Epithelial cell of prostate (primary cell): ENCODE measurements at regions not wholly inside any gene's neighbourhood (a gene's known extent, or its start where the extent isn't known, plus 50 kb on each side); places are given as distances from the start of the nearest gene placed in this dataset.

ENCODE experiments used
- DNase-seq: peaks from one replicate; pipeline ENCODE4 v3.0.0-alpha.2; 2011; ENCODE audit warnings: low read depth, low spot score
- H3K27ac ChIP-seq: fragments of 450-650 bp; 2 replicates; pipeline ENCODE4 v1.5.1; 2017; ENCODE audit warnings: mild to moderate bottlenecking

DNA sequence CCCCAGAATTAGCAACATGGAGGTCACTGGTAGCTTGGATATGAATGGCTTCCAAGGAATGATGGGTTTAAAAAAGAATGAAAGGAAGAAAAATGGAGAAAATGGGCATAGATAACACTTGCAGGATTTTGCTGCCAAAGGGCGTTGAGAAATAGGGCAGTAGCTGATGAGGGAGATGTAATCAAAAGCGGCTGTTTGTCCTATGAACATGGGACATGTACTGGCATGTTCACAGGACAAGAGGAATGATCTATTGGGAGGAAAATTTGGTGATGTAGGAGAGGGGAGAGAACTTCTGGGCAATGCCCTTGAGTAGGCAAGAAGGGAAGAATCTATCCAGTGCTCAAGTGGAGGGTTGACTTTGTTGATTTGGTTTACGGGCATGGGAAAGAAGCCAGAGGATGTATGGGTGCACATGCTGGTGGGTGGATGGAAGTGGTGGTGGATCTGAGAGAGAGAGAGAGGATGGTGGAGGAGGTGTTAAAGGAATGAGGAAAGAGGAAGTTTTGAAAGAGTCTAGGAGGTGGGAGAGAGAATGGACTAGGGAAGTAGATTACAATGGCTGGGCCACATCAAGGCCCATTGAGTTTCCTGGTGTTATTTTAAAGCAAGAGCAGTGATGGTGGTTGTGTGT is 115.1 kb upstream of the MVB12B start:
- no peak overlapping the region for H3K27ac ChIP-seq
- DNase-seq = no peak

DNA sequence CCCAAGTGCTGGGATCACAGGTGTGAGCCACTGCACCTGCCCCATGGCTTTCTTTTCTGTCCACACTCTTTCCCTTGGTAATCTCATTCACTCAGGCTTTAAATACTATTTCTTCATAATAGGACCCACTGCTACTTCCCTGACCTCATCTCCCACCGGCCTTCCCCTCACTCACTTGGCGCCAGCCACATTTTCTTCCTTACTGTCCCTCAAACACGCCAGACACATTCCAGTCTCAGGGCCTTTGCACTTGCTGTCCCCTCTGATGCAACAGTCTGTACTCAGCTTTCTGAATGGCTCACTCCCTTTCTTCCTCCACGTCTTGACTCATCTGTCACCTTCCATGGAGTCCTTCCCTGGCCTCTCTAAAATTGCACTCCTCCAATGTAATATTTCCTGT is 111.1 kb upstream of the MVB12B start:
- DNase-seq = no peak
- no peak overlapping the region for H3K27ac ChIP-seq

DNA sequence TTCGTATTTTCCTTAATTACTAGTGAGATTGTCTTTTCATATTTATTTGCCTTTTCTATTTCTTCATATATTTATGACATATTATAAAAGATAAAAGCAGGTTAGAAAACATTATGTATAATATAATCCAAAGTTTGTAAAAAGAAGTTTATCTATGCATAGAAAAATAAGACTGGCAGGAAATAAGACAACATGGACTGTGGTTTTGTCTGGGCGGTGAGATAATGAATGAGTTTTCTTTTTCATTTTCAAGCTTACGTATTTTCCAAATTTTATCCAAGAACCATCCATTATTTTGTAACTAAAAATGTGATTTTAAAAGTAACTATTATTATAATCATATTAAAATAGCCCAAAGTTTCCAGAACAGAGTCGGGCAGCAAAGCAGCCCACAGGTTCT is 109.8 kb upstream of the MVB12B start:
- DNase-seq = no peak
- H3K27ac ChIP-seq = no peak overlapping the region

DNA sequence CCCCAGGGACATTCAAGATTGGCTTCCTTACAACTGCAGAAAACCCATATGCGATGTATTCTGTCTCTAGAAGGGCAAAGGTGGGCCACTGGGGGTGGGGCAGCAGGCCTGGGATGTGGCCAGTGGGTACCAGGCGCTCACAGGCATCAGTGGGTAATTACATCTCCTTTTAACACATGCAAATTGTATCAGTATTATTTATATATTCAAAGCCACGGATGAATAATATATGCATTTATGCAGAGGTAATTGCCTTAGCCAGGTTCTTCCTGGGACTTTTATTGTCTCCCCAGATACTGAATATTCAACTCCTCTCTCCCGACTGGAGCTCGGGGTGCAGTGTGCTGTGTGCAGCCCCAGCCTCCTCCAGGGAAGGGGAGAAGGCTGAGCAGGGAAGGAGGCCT is 109.4 kb upstream of the MVB12B start:
- no peak for DNase-seq
- no peak overlapping the region for H3K27ac ChIP-seq

DNA sequence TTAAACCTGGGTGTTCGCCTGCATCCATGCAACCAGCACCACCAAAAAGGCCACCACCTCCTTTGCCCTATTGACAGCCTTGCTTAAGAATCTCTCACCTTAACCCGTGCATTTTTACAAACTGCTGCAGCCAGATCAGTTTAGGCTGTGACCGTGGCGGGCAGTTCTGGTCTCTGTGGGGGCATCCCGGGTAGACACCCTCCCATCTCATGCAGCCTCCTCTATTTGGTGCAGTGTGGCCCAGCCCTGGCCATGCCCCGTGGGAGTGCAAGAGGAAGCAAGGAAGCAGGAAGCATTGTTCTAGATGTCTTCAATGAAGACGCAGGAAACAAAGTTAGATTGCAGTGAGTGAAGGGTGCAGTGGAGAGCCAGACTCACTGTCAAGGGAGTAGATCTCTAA is 108.8 kb upstream of the MVB12B start:
- H3K27ac ChIP-seq = no peak overlapping the region
- DNase-seq = no peak

DNA sequence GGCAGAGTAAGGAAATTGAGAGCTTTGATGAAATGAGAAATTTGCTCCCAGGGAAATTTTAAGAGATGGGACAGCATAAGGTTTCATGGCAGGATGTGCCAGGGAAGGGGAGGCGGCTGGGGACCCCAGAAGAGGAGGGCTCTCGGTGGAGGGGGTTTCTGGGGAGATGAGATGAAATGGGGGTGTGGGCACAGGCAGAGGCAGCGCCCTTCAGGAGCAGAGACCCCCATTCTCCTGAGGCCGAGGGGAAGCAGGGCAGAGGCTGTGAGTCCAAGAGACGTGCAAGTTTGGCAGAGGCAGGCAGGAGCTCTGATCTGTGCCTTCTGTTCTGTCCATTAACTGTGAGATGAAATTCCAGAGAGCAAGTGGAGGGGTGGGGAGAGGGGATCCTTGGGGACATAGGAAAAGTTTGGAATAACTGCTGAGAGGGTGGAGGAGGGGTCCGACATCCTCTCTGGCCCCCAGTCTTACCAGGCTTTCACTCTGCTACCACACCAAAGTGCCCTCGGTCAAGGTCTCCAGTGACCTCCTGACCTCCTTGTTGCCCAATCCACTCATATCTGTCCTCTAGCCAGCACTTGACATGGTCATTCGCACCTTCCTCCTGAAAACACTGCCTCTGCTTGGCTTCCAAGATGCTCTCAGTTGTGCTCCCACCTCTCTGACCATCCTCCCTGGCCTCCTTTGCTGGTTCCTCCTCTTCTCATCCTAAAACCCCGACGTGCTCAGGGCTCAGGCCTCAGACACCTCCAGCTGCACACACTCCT is 108.1 kb upstream of the MVB12B start:
- DNase-seq = no peak
- H3K27ac ChIP-seq = no peak overlapping the region

DNA sequence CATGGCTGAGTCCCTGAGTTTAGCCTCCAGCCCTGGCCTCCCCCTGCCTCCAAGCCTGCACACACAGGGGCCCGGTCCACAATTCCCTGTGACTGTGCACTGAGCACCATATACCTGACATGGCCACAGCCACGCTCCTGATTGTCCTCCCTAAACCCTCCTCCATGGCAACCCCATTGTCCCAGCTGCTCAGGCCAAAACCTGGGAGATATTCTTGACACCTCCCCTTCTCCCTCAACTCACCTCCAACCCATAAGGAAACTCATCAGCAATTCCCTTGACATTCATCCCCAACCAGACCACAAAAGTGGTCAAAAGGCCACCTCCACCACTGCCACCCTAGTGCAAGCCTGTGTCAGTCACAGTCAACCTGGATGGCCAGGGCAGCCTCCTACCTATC is 107.5 kb upstream of the MVB12B start:
- DNase-seq = no peak
- no peak overlapping the region for H3K27ac ChIP-seq

DNA sequence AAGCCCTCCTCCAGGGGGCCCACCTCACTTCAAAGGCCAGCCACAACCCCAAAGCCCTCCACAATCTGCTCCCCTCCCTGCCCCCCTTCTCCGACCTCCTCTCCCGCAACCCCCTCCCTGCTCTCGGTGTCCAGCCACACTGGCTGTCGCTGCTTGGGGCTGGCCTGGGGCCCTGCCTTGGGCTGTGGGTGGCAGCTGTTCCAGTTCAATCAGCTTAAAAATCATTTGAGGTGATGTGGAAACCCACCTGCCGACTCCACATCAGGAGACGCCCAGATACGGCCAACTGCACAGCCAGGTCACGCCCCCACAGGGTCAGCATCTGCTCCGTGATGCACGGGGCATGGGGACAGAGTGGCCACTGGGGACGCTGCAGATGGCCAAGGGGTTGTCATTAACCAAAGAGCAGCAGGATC is 107.0 kb upstream of the MVB12B start:
- no peak for DNase-seq

DNA sequence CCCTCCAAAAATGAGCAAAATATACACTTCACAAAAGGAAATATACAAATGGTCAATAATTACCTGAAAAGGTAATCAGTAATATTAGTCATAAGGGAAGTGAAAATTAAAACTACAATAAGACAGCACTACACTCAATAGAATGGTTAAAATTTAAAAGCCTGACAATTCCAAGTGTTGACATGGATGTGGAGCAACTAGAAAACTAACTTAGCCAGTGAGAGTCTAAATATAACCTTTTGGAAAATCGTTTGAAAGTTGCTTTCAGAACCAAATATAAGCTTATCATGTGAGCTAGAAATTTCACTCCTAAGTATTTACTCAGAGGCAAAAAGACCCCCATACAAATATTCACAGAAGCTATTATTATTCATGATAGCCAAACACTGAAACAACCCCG is 105.1 kb upstream of the MVB12B start:
- no peak overlapping the region for H3K27ac ChIP-seq
- no peak for DNase-seq

More for the DNA sequence above, 107.0 kb upstream of the MVB12B start:
- H3K27ac ChIP-seq = no peak overlapping the region

DNA sequence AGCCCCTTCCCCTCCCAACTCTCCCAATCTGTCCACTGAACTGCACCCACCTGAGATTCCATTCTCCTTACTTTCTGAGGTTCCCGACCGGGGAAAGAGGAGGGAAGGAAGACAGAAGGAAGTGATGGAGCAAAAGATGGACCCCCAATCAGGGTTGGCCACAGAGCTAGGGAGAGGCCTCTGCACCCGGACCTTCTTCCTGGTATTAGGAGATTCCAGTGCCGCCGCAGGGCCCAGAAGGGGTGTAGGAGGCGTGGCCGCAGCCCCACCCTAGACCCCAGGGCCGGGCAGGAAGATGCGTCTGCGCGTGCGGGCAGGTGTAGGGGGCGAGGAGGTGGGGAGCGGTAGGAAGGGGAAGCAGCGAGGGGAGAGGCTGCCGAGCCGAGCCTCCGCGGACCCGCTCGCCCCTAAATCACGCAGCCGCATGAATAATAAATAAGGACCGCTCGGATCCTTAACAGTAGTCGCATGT is 104.2 kb upstream of the MVB12B start:
- no peak overlapping the region for H3K27ac ChIP-seq
- DNase-seq = no peak

DNA sequence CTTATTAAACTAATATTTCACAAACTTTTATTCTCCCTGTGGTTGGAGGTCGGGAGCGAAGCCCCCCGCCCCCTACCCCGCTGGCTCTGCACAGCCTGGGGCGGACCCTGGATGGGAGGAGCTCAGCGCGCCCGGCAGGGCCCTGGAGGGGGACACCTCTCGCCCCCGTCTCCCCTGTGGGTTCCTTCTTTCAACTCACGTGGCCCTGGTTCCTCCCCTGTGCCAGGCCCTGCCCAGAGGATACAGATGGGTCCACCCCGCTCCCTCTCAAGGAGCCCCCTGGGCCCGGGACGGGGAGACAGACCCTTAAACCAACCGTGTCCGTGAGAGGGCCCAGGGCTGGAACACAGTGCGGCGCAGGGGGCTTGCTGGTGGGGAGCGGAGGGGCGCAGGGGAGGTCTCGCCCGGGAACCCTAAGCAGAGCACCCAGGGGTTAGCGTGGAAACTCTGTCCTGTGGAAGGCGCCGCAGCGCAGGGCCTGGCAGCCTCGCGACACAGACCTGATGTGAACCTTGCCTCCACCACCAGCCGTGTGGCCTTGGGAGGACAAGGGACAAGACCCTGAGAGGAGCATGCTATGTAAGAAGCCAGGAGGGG is 103.7 kb upstream of the MVB12B start:
- DNase-seq = no peak
- H3K27ac ChIP-seq = no peak overlapping the region

DNA sequence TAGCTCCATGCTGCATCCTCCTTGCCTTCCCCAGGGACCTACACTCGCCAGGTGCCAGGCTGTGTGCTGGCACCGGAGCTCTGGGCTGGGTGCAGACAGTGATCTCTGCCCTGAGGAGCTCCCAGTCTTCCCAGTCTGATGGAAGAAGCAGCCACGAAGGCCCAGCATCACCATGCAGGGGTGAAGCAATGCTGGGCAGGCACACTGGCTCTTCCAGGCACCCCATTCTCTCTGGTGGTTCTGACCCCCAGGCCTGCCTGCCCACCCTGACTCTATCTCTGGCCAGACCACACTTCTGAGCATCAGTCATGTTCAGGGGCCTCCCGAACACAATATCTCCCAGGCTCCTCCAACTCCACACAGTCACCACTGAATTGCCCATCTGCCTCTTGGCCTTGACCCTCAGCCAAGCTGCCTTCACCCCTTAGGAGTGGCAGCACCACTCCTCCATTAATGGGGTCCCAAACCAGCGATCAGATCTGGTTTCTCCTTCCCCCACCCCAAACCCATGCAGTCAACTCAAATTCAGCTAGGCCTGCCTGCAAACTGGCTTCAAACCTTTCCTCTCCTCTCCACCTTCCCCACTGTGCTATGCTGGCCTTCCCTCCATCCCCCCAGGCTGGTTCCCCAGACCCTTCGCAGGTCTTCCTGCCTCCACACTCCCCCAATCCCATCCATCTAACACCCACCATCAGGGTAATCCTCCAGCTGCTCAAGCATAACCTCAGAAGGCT is 102.7 kb upstream of the MVB12B start:
- no peak overlapping the region for H3K27ac ChIP-seq
- no peak for DNase-seq

DNA sequence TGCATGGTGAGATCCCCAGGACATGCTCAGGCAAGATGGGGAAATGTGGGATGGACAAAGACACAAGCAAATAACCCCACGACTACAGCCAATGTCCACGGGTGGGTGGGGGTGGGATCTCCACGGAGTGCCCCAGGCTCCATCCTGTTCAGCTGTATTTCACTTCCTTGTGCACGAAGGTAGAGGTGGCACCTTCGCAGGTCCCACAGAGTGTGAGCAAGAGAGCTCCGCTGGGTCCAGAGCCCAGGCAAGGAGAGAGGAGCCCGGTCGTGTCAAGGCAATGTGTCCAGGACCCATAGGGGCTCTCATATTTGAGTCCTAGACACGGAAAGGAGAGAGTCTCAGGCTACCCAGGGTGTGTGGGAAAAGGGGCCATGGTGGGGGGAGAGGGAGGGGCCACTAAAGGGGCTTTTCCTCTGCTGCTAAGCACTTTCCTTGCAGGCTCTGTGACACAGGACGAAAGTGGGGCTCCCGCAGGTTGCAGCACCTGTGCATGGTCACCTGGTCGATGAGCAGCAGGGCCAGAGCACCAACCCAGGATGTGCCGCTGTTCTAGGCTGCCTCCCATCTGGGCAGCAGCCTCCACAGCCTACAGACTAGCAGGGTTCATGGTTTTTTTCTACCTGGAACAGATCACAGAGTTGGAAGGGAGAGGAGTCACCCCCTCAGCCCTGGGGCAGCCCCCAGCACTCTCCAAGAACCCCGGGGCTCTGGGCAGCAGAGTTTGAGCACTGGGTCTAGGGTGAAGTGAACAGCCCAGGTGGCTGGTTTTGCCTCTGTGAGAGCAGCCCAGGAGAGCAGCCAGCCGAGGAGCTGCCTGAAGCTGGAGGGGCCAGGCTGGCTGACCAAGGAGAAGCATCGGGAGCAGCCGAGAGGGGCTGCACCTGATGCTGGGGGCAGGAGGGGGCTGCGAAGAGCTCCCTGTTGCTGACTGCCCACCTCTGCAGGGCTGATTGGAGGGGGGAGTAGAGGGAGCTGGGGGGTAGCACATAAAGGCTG is 100.7 kb upstream of the MVB12B start:
- DNase-seq = no peak
- no peak overlapping the region for H3K27ac ChIP-seq

DNA sequence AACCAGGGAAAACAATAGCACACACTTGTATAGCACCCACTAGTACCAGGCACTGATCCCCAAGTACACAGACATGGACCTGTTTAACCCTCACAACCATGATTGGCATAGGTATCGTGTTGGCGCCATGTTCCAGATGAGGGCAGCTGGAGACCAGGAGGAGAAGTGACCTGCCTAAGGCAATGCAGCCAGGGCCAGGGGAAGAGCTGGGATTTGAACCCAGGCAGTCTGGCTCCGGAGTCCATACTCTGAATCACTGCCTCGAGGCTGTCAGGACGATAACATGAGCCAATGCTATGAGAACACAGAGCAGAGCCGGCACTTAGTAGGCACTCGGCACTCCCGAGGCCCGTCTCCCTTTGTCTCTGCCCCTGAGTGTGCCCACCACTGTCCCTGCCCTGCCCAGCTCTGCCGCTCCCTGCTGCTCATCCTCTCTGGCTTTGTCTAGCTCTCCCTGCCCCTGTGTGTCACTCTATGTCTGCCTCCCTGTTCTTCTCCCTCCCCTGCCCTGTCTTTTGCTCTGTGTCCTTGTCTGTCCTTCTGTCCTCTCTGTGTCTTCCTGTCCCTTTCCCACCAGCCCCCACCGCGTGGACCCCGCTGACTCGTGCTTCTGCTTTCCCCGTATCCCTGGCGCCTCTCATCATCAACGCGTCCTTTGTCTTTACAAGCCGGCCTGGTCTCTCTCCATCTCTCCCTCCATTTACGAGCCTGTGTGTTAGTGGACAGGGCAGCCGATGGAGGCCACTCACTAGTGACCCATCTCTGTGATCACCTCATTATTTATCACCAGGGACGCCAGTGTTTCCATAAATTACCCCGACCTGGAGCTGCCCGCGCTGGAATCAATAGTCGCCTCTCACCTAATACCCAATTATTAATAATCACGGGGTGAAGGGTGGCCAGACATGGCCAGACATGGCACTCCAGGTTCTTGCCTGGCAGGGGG is 99.4 kb upstream of the MVB12B start:
- no peak for DNase-seq
- no peak overlapping the region for H3K27ac ChIP-seq

DNA sequence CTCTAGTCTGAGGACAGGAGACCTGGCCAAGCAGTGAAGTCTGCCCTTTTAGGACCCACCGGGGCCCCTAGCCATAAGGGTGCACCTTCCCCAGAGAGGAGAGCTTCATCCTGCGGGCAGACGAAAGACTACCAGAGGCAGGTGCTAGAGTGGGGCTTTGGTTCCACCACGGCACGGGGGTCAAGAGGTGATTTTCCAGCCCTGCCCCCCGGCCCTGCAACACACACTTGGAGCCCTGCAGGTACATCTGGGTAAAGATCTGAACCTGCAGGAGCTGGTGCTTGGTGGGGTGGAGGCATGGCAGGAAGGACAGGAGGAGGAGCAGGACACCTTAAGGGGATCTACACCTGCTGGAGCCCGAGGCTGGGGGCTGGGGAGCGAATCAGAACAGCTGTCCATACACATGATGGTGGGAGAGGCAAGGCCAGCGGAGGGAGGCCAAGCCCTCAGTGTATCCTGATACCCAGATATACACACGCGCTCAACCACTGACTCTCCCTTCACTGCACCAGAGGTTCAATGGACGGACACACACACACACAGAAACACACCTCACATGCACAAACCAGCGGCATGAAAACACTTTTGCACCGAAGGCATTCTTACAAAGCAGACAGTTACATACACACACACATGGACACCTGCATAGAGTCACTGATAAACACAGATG is 98.4 kb upstream of the MVB12B start:
- DNase-seq = no peak
- H3K27ac ChIP-seq = no peak overlapping the region

DNA sequence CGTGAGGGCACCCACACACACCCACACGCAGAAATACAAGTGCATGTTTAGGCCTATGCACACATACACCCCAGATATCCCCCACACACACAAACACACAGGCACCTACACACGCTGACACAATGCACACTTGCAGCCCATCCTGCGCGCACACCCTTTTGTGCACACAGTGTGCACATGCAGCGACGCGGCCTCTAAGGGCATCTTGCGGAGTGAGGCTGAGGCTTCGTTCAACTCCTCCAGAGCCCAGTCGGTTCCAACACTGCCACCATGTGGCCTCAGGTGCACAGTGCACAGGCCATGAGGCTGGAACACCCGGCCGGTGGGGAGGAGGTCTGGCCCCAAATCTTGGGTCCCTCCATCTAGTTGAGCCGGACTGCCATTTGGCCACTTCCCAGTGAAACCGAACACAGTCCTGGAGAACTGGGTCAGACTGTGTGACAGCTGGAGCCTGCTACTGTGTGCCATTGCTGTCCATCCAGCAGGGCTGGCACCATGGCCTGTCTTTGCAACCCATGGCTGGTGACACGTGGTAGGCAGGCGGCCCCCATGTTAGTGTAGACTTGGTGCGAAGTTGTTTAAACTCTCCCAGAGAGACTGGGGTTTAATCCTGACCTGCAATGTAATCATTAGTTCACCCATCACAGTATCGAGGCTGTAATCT is 97.7 kb upstream of the MVB12B start:
- H3K27ac ChIP-seq = no peak overlapping the region
- no peak for DNase-seq

DNA sequence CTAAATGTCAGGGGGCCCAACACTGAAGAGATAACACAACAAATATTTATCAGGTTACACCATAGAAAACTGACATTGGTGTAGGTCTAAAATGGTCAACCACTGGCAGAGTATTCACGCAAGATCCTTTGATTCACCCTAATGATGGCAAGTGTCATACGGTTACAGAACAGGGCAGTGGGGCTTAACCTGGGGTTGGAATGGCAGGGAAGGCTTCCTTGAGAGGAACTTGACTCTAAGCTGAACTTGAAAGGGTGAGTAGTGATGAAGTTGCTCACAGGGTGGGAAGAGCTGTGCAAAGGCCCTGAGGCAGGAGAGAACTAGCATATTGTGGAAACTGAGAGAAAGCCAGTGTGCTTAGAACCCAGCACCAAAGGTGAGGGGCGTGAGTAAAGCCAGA is 97.1 kb upstream of the MVB12B start:
- no peak overlapping the region for H3K27ac ChIP-seq
- no peak for DNase-seq

DNA sequence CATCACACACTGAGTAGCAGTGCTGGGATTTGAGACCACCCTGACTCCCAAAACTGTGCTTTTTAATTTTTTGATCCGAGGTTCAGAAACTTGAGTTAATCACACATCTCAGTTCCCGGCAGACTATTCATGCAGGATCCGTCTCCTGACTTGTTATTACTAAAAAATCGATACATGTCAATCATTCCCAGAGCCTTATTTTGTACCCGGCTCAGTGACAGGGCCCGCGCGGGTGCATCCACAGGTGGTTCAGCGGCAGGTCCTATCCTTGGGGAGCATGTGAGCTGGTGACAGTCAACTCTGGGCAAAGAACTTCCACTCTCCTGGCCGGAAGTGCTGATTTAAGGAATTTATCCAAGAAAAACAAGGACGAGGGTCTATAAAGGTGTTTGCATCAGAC is 95.9 kb upstream of the MVB12B start:
- H3K27ac ChIP-seq = no peak overlapping the region
- DNase-seq = no peak
